Muscle of leg (tissue), 3 donors: ENCODE measurements at regions not wholly inside any gene's neighbourhood (a gene's known extent, or its start where the extent isn't known, plus 50 kb on each side); places are given as distances from the start of the nearest gene placed in this dataset.

Source experiments
- DNase-seq: peaks from one replicate; pipeline ENCODE4 v3.0.0; 2013
- H3K27ac ChIP-seq: one replicate; pipeline ENCODE4 v1.5.1; 2013; ENCODE audit warnings: mild to moderate bottlenecking, low read length, control low read depth
- H3K27me3 ChIP-seq: one replicate; pipeline ENCODE4 v1.6.1; 2013; ENCODE audit warnings: low read length; ENCODE audit not compliant: control insufficient read depth, insufficient read depth
- H3K36me3 ChIP-seq: one replicate; pipeline ENCODE4 v1.6.1; 2013; ENCODE audit warnings: low read length; ENCODE audit not compliant: control insufficient read depth, insufficient read depth
- H3K4me1 ChIP-seq: one replicate; pipeline ENCODE4 v1.6.1; 2013; ENCODE audit warnings: low read length; ENCODE audit not compliant: control insufficient read depth, insufficient read depth
- H3K4me3 ChIP-seq: one replicate; pipeline ENCODE4 v1.5.1; 2013; ENCODE audit warnings: low read length, control low read depth
- H3K9me3 ChIP-seq: replicated peaks from 2 replicates; pipeline ENCODE4 v1.6.1; 2013; ENCODE audit warnings: low read depth, low read length; ENCODE audit not compliant: control insufficient read depth
- WGBS: methylation state at CpG from one replicate; pipeline ENCODE4 v1.1.5; 2013; ENCODE audit warnings: missing lambda C conversion rate; ENCODE audit not compliant: insufficient coverage; 5-methylcytosine and 5-hydroxymethylcytosine counted together

DNA sequence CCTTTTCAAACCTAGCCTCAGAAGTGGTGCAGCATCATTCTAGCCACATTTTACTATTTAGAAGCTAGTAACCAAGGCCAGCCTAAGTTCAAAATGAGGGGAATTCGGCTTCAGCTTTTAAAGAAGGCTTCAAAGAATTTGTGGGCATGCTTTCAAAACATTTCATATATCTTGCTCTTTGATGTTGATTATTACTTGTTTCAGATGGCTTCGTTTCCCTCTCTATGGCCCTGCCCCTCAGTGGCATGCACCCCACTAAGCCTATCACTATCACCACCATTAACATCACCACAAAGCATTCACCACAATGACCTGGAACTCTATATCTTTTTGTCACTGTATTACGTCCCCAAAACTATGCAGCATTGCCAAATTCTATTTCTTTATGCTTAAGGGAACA, 51.2 kb upstream of the FAM47B start:
- WGBS = no CpG with 5 or more reads among the region's 3 CpGs

More for the DNA sequence above, 51.2 kb upstream of the FAM47B start:
- no peaks in the 10 kb centered on the region for H3K36me3 ChIP-seq
- H3K27me3 ChIP-seq = peaks cover 4% of the 10 kb centered on the region
- DNase-seq = no peak
- H3K4me3 ChIP-seq = no peak overlapping the region
- no peaks in the 10 kb centered on the region for H3K4me1 ChIP-seq
- no peaks in the 10 kb centered on the region for H3K9me3 ChIP-seq
- H3K27ac ChIP-seq = no peak overlapping the region
